Stimulated activated CD4-positive, alpha-beta T cell treated with anti-CD3 and anti-CD28 coated beads, Interleukin-1b, Interleukin-23, amount 100 ng/mL, for 1 hour (primary cell): ENCODE measurements at regions not wholly inside any gene's neighbourhood (a gene's known extent, or its start where the extent isn't known, plus 50 kb on each side); places are given as distances from the start of the nearest gene placed in this dataset.

ENCODE experiments used
- DNase-seq, 2 donors: peaks; one replicate each; pipeline ENCODE4 v3.0.0-alpha.2; 2020; ENCODE audit warnings: low read depth in 2 of 2

GRCh38 chr15:95557226-95558046, 773.1 kb upstream of the NR2F2 start:
- DNase-seq, result no peak

- no peak for DNase-seq
Measured at GRCh38 chr15:95558131-95558530, 772.4 kb upstream of the NR2F2 start.

GRCh38 chr15:95558916-95559315, 771.6 kb upstream of the NR2F2 start:
- DNase-seq, result no peak

- DNase-seq, result no peak
Measured at GRCh38 chr15:95559875-95560394, 770.6 kb upstream of the NR2F2 start.

GRCh38 chr15:95561463-95561862, 769.0 kb upstream of the NR2F2 start:
- no peak for DNase-seq

GRCh38 chr15:95563634-95564033, 766.9 kb upstream of the NR2F2 start:
- DNase-seq, result no peak

GRCh38 chr15:95565016-95565600, 765.4 kb upstream of the NR2F2 start:
- DNase-seq, result no peak

- no peak for DNase-seq
Measured at GRCh38 chr15:95565690-95566089, 764.8 kb upstream of the NR2F2 start.

- DNase-seq, result no peak
Measured at GRCh38 chr15:95567686-95568085, 762.8 kb upstream of the NR2F2 start.

GRCh38 chr15:95574053-95574452, 756.4 kb upstream of the NR2F2 start:
- DNase-seq, result no peak

GRCh38 chr15:95577927-95578326, 752.6 kb upstream of the NR2F2 start:
- DNase-seq, result no peak

GRCh38 chr15:95580121-95580520, 750.4 kb upstream of the NR2F2 start:
- DNase-seq, result no peak

GRCh38 chr15:95581595-95581994, 748.9 kb upstream of the NR2F2 start:
- no peak for DNase-seq

GRCh38 chr15:95584088-95584487, 746.4 kb upstream of the NR2F2 start:
- DNase-seq, result no peak

- no peak for DNase-seq
Measured at GRCh38 chr15:95588056-95588455, 742.4 kb upstream of the NR2F2 start.

GRCh38 chr15:95590533-95591044, 739.9 kb upstream of the NR2F2 start:
- no peak for DNase-seq

- DNase-seq, result no peak
Measured at GRCh38 chr15:95591270-95591669, 739.2 kb upstream of the NR2F2 start.

- no peak for DNase-seq
Measured at GRCh38 chr15:95591886-95592285, 738.6 kb upstream of the NR2F2 start.

GRCh38 chr15:95594496-95594895, 736.0 kb upstream of the NR2F2 start:
- no peak for DNase-seq

- no peak for DNase-seq
Measured at GRCh38 chr15:95595759-95596158, 734.7 kb upstream of the NR2F2 start.

- DNase-seq, result no peak
Measured at GRCh38 chr15:95596496-95596895, 734.0 kb upstream of the NR2F2 start.

GRCh38 chr15:95598251-95598855, 732.1 kb upstream of the NR2F2 start:
- no peak for DNase-seq

- DNase-seq, result no peak
Measured at GRCh38 chr15:95600367-95600766, 730.1 kb upstream of the NR2F2 start.
